H54 (cell line): ENCODE measurements at regions not wholly inside any gene's neighbourhood (a gene's known extent, or its start where the extent isn't known, plus 50 kb on each side); places are given as distances from the start of the nearest gene placed in this dataset.
A peak's percentile ranks its signal among the peaks of the same experiment; 100 is the strongest.

Experiments used
- DNase-seq: peaks from one replicate; pipeline ENCODE4 v3.0.0; 2011; ENCODE audit warnings: low spot score, mixed read lengths; ENCODE audit not compliant: insufficient read length
- FAIRE-seq: peaks from 3 replicates; lab custom pipeline; 2011; peaks lifted over from hg19 to GRCh38; lab: Jason Lieb, UNC
- POLR2A ChIP-seq: IDR thresholded peaks from 2 replicates; pipeline ENCODE4 v1.6.1; 2011; ENCODE audit warnings: low read depth, mild to moderate bottlenecking, low read length

- no peak for TF ChIP-seq POLR2A
- DNase-seq (no peak), FAIRE-seq (peak; percentile 20)
Measured at GRCh38 chr6:67643281-67643680, 991.8 kb upstream of the ADGRB3 start.

GRCh38 chr6:67642582-67642981 lies 992.5 kb upstream of the ADGRB3 start:
- TF ChIP-seq POLR2A, result no peak
- no peak for FAIRE-seq
- DNase-seq, result no peak

- DNase-seq (no peak), FAIRE-seq (peak; percentile 36)
- no peak for TF ChIP-seq POLR2A
Measured at GRCh38 chr6:67640484-67640883, 994.6 kb upstream of the ADGRB3 start.

GRCh38 chr6:67639161-67639560 lies 995.9 kb upstream of the ADGRB3 start:
- DNase-seq, result no peak
- no peak for FAIRE-seq
- no peak for TF ChIP-seq POLR2A

GRCh38 chr6:67634199-67634598 lies 1000.9 kb upstream of the ADGRB3 start:
- DNase-seq (no peak), FAIRE-seq (no peak)
- TF ChIP-seq POLR2A, result no peak

- TF ChIP-seq POLR2A, result no peak
- DNase-seq (no peak), FAIRE-seq (peak; percentile 6)
Measured at GRCh38 chr6:67633058-67633457, 1002.0 kb upstream of the ADGRB3 start.

GRCh38 chr6:67630146-67630545 lies 1004.9 kb upstream of the ADGRB3 start:
- FAIRE-seq, result peak; percentile 98
- no peak for DNase-seq
- no peak for TF ChIP-seq POLR2A

- TF ChIP-seq POLR2A, result no peak
- no peak for FAIRE-seq
- DNase-seq, result no peak
Measured at GRCh38 chr6:67629258-67629657, 1005.8 kb upstream of the ADGRB3 start.

- FAIRE-seq (peak; percentile 90), DNase-seq (no peak)
- no peak for TF ChIP-seq POLR2A
Measured at GRCh38 chr6:67615796-67616195, 1019.3 kb upstream of the ADGRB3 start.

GRCh38 chr6:67608099-67608749 lies 1026.9 kb upstream of the ADGRB3 start:
- TF ChIP-seq POLR2A, result no peak
- FAIRE-seq, result peak; percentile 23
- DNase-seq, result no peak

- DNase-seq, result no peak
Measured at GRCh38 chr6:67606906-67607828, 1027.9 kb upstream of the ADGRB3 start.

GRCh38 chr6:67594366-67594765 lies 1040.7 kb upstream of the ADGRB3 start:
- no peak for DNase-seq
- TF ChIP-seq POLR2A, result no peak
- FAIRE-seq, result peak; percentile 78

More at GRCh38 chr6:67606906-67607828, 1027.9 kb upstream of the ADGRB3 start:
- TF ChIP-seq POLR2A, result no peak
- peak; percentile 36 for FAIRE-seq

- FAIRE-seq (no peak), DNase-seq (no peak)
- no peak for TF ChIP-seq POLR2A
Measured at GRCh38 chr6:67593247-67593646, 1041.8 kb upstream of the ADGRB3 start.

- DNase-seq (no peak), FAIRE-seq (no peak)
- TF ChIP-seq POLR2A, result no peak
Measured at GRCh38 chr6:67591910-67592309, 1043.2 kb upstream of the ADGRB3 start.
